Testis (tissue), 2 donors: ENCODE measurements at regions not wholly inside any gene's neighbourhood (a gene's known extent, or its start where the extent isn't known, plus 50 kb on each side); places are given as distances from the start of the nearest gene placed in this dataset.

ENCODE experiments used
- POLR2A ChIP-seq: fragments of 450-650 bp; IDR thresholded peaks from one replicate; pipeline ENCODE4 v1.6.1; 2017; ENCODE audit warnings: antibody characterized with exemption, mild to moderate bottlenecking, moderate library complexity
- TF ChIP-seq, protein P1 (sequence below), 3 experiments: fragments of 450-650 bp in 2 of 3; fragments of 200-600 bp in 1 of 3; sonication (generic) in 1 of 3; IDR thresholded peaks; one replicate each; pipeline ENCODE4 v1.5.1; 2016 to 2019; ENCODE audit warnings: antibody characterized with exemption in 3 of 3, mild to moderate bottlenecking in 2 of 3, moderate library complexity in 1 of 3

DNA sequence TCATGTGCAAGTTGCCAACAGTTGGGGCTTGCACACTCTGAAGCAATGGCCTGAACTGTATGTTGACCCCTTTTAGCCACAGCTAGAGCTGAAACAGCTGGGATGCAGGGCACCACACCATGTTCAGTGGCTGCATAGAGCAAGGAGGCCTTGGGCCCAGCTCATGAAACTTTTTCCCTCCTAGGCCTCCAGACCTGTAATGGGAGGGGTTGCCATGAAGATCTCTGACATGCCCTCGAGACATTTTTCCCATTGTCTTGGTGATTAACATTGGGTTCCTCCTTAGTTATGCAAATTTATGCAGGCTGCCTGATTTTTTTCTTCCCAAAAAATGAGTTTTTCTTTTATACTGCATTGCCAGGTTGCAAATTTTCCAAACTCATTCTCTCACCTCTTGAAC, 165.1 kb upstream of the PRR20A start:
- TF ChIP-seq, protein P1, sequence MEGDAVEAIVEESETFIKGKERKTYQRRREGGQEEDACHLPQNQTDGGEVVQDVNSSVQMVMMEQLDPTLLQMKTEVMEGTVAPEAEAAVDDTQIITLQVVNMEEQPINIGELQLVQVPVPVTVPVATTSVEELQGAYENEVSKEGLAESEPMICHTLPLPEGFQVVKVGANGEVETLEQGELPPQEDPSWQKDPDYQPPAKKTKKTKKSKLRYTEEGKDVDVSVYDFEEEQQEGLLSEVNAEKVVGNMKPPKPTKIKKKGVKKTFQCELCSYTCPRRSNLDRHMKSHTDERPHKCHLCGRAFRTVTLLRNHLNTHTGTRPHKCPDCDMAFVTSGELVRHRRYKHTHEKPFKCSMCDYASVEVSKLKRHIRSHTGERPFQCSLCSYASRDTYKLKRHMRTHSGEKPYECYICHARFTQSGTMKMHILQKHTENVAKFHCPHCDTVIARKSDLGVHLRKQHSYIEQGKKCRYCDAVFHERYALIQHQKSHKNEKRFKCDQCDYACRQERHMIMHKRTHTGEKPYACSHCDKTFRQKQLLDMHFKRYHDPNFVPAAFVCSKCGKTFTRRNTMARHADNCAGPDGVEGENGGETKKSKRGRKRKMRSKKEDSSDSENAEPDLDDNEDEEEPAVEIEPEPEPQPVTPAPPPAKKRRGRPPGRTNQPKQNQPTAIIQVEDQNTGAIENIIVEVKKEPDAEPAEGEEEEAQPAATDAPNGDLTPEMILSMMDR (IDR thresholded peaks at IDR 0.05): no peak
- TF ChIP-seq POLR2A: no peak
